ENCODE measurements at regions not wholly inside any gene's neighbourhood (a gene's known extent, or its start where the extent isn't known, plus 50 kb on each side); places are given as distances from the start of the nearest gene placed in this dataset.

GRCh38 chr11:103849366-103849765 lies 187.1 kb upstream of the DDI1 start (continued):
- TF ChIP-seq SP7 (tag by site-specific recombination; IDR thresholded peaks at IDR 0.05) = no peak

- Histone ChIP-seq H3K4me1 (ENCODE audit: control insufficient read depth, insufficient read depth, low read length) (no peaks in the 10 kb centered on the region), H3K9me3 (ENCODE audit: control insufficient read depth, insufficient read depth, low read depth, low read length) (no peaks in the 10 kb centered on the region), H3K27ac (ENCODE audit: extremely low read depth, low read depth, low read length) (no peak overlapping the region), H3K36me3 (ENCODE audit: control insufficient read depth in 2 of 2, insufficient read depth in 1 of 2, low read length in 2 of 2) (no peaks in the 10 kb centered on the region), H3K4me3 (ENCODE audit: low read depth, low read length) (no peak overlapping the region)
- CTCF ChIA-PET = no interaction called here
- POLR2A ChIA-PET = no interaction called here
- TF ChIP-seq ZNF391 (tag by site-specific recombination; IDR thresholded peaks at IDR 0.05; ENCODE audit: borderline replicate concordance, low read depth) (no peak), ZNF626 (tag by site-specific recombination; IDR thresholded peaks at IDR 0.05) (no peak), ZNF335 (tag by site-specific recombination; conservative IDR thresholded peaks at IDR 0.05) (no peak), ZNF692 (tag by site-specific recombination; IDR thresholded peaks at IDR 0.05) (no peak), ZNF530 (tag by site-specific recombination; IDR thresholded peaks at IDR 0.05; ENCODE audit: low read depth) (no peak), ZNF776 (tag by site-specific recombination; IDR thresholded peaks at IDR 0.05; ENCODE audit: borderline replicate concordance) (no peak), FEZF1 (tag by site-specific recombination; IDR thresholded peaks at IDR 0.05) (no peak), ZNF707 (tag by site-specific recombination; IDR thresholded peaks at IDR 0.05) (no peak), ZNF449 (tag by site-specific recombination; IDR thresholded peaks at IDR 0.05) (no peak), ZNF544 (tag by site-specific recombination; IDR thresholded peaks at IDR 0.05) (no peak), ZBTB10 (tag by site-specific recombination; IDR thresholded peaks at IDR 0.05) (no peak), ZNF133 (tag by site-specific recombination; IDR thresholded peaks at IDR 0.05) (no peak), ZNF639 (tag by site-specific recombination; IDR thresholded peaks at IDR 0.05) (no peak), ZNF792 (tag by site-specific recombination; IDR thresholded peaks at IDR 0.05) (no peak)
These were observed 185.8 kb upstream of the DDI1 start for GRCh38 chr11:103850419-103851165.

- H3K4me3 ChIP-seq (ENCODE audit: low read depth, low read length) = no peak overlapping the region
- no peaks in the 10 kb centered on the region for H3K36me3 ChIP-seq (ENCODE audit: control insufficient read depth in 2 of 2, insufficient read depth in 1 of 2, low read length in 2 of 2)
- no peak overlapping the region for H3K27ac ChIP-seq (ENCODE audit: extremely low read depth, low read depth, low read length)
- ChIA-PET POLR2A (no interaction called here), CTCF (interaction anchor here (0.8 to 1.1 kb wide), 2 partner anchors 169 to 251 kb away, joined by 3 read pairs; no protein-coding TSS in a partner anchor)
- H3K4me1 ChIP-seq (ENCODE audit: control insufficient read depth, insufficient read depth, low read length) = no peaks in the 10 kb centered on the region
- H3K9me3 ChIP-seq (ENCODE audit: control insufficient read depth, insufficient read depth, low read depth, low read length) = no peaks in the 10 kb centered on the region
- TF ChIP-seq ZNF302 (tag by site-specific recombination; IDR thresholded peaks at IDR 0.05; ENCODE audit: low read depth) (no peak), ZNF549 (tag by site-specific recombination; IDR thresholded peaks at IDR 0.05) (no peak), BCL6B (tag by site-specific recombination; IDR thresholded peaks at IDR 0.05) (no peak), ZNF837 (tag by site-specific recombination; IDR thresholded peaks at IDR 0.05) (no peak), FEZF1 (tag by site-specific recombination; IDR thresholded peaks at IDR 0.05) (no peak), SALL2 (tag by site-specific recombination; IDR thresholded peaks at IDR 0.05; ENCODE audit: borderline replicate concordance) (no peak), ZNF169 (tag by site-specific recombination; IDR thresholded peaks at IDR 0.05) (no peak), ZFP41 (tag by site-specific recombination; IDR thresholded peaks at IDR 0.05; ENCODE audit: borderline replicate concordance) (no peak), ZNF629 (tag by site-specific recombination; IDR thresholded peaks at IDR 0.05) (no peak), MEIS1 (CRISPR knock-in tag; IDR thresholded peaks at IDR 0.05; ENCODE audit: borderline replicate concordance) (no peak), SP3 (tag by site-specific recombination; IDR thresholded peaks at IDR 0.05) (no peak)
These were observed 185.2 kb upstream of the DDI1 start for GRCh38 chr11:103851166-103851651.

Data from HEK293 (cell line).